Central memory CD8-positive, alpha-beta T cell (primary cell): ENCODE measurements at regions not wholly inside any gene's neighbourhood (a gene's known extent, or its start where the extent isn't known, plus 50 kb on each side); places are given as distances from the start of the nearest gene placed in this dataset.

Source experiments
- ATAC-seq: fragments of 150-1000 bp; cut with Tn5 transposase; replicated peaks from 2 replicates; pipeline ENCODE4 v1.10.0; 2022; ENCODE audit warnings: mild to moderate bottlenecking, moderate FRiP score, moderate number of reproducible peaks; ENCODE audit not compliant: poor library complexity, severe bottlenecking; ENCODE audit errors: extremely low read depth
- DNase-seq, 2 donors: peaks; one replicate each; pipeline ENCODE4 v3.0.0; 2021; ENCODE audit warnings: low spot score in 2 of 2
- H3K27ac Mint-ChIP-seq: one replicate; pipeline ENCODE4 v1.8.0; 2022; ENCODE audit warnings: low read depth, mild to moderate bottlenecking, moderate library complexity, mixed read lengths
- H3K27me3 Mint-ChIP-seq: one replicate; pipeline ENCODE4 v1.8.0; 2022; ENCODE audit warnings: mixed read lengths
- H3K36me3 Mint-ChIP-seq: one replicate; pipeline ENCODE4 v1.8.0; 2022; ENCODE audit warnings: mild to moderate bottlenecking, moderate library complexity, mixed read lengths; ENCODE audit not compliant: insufficient read depth
- H3K4me1 Mint-ChIP-seq: one replicate; pipeline ENCODE4 v1.8.0; 2022; ENCODE audit warnings: mixed read lengths
- H3K4me3 Mint-ChIP-seq: one replicate; pipeline ENCODE4 v1.8.0; 2022; ENCODE audit warnings: mild to moderate bottlenecking, moderate library complexity, mixed read lengths
- H3K9me3 Mint-ChIP-seq: one replicate; pipeline ENCODE4 v1.8.0; 2022; ENCODE audit warnings: mixed read lengths

DNA sequence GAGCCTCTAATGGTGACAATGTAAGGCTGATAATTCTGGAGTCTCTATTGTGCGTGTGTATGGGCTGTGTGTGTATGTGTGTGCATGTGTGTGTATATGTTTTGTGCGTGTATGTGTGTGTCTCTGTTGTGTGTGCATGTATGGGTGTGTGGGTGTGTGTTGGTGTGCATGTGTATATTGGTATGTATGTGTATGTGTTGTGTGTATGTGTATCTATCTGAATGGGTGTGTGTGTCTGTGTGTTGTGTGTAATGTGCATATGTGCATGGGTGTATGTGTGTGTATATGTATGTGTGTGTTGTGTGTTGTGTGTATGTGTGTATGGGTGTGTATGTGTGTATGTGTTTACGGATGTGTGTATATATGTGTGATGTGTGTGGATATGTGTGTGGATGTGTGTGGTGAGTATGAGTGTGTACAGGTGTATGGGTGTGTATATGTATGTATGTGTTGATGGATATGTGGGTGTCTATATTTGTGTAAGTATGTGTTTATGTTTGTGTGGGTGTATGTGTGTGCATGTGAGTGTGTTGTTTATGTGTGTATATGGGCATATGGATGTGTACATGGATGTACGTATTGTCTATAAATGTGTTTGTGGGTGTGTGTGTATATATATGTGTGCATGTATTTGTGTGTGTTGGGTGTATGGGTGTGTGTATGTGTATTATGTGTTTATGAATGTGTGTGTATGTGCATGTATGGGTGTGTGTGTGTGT is 366.7 kb downstream of the UQCRFS1 start:
- H3K36me3 Mint-ChIP-seq: peaks cover 1% of the 10 kb centered on the region
- no peak overlapping the region for H3K4me3 Mint-ChIP-seq
- H3K9me3 Mint-ChIP-seq: no peaks in the 10 kb centered on the region
- no peaks in the 10 kb centered on the region for H3K27me3 Mint-ChIP-seq
- H3K4me1 Mint-ChIP-seq: no peaks in the 10 kb centered on the region
- DNase-seq (no peak), ATAC-seq (no peak)
- H3K27ac Mint-ChIP-seq: no peak overlapping the region

DNA sequence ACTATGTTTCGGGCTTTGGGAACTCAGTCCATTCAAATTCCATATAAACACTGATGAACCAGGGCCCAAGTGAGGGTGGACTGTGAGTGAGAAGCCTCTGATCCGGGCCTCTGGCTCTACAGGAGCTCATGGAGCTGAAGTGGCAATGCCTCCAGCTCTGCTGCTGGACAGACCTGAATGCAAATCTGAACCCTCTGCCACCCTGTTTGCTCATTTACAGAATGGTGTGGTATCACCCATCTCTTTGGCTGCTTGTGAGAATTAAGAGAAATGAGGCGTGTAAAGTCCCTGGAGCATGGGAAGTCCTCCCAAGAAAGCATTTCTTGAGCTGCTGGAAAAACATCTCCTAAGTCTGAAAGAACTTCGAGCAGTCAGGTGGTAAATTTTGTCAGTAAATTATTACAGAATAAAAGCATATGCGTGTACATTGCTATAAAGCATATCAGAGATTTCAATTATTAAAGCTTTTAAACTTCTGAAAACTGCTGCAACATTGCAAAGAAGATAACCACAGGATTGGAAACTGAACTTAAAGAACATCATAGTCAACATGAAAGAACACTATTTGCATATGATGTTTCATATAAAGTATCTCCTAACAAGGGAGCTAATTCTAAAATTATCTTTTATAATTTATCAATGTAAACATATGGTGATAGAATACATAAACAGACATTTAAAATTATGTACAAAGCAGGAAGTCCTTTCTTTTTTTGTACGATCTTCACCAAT is 369.0 kb downstream of the UQCRFS1 start:
- no peaks in the 10 kb centered on the region for H3K27me3 Mint-ChIP-seq
- H3K9me3 Mint-ChIP-seq: no peaks in the 10 kb centered on the region
- DNase-seq (no peak), ATAC-seq (no peak)
- H3K4me3 Mint-ChIP-seq: no peak overlapping the region
- H3K4me1 Mint-ChIP-seq: no peaks in the 10 kb centered on the region
- no peaks in the 10 kb centered on the region for H3K36me3 Mint-ChIP-seq
- no peak overlapping the region for H3K27ac Mint-ChIP-seq

DNA sequence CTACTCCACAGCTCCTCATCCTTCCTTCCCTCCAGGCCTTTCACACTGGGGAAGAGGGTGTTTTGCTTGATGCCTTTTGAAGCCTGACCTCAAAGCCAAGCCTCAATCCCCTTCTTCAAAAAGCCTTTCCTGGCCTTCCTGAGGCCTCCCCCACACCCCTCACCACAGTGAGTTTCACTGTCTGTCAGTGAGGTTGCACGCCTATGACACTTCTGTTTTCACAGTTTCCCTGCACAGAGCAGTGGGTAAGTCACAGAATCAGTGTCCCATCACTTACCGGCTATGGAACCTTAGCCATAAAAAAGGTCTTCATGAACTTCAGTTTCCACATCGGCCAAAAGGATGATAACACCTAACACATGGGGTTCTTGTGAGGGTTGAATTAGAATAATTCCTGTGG is 371.4 kb downstream of the UQCRFS1 start:
- Mint-ChIP-seq H3K4me3 (no peak overlapping the region), H3K4me1 (no peaks in the 10 kb centered on the region), H3K27ac (no peak overlapping the region), H3K9me3 (no peaks in the 10 kb centered on the region), H3K27me3 (peaks cover 2% of the 10 kb centered on the region), H3K36me3 (no peaks in the 10 kb centered on the region)
- DNase-seq (no peak), ATAC-seq (no peak)

DNA sequence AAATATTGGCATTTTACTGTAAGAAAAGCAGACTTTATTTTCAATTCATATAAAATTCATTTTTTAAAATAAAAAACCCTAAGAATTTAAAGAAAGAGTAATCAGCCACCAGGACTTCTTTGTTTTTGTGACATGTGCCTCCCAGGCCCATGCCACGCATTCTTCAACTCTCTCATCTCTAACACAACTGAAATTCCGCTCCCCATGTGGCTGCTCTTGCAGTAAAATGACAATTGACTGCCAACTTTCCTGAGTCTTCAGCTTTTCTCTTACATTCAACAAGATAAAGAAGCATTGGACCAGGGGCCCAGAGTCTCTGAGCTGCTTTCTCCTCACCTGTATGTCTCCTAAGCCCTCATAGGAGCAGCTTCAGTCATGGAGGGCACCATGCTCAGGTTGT is 372.1 kb downstream of the UQCRFS1 start:
- no peaks in the 10 kb centered on the region for H3K9me3 Mint-ChIP-seq
- H3K27me3 Mint-ChIP-seq: peaks cover 8% of the 10 kb centered on the region
- no peak for ATAC-seq
- no peak overlapping the region for H3K4me3 Mint-ChIP-seq
- DNase-seq: no peak
- no peaks in the 10 kb centered on the region for H3K36me3 Mint-ChIP-seq
- H3K27ac Mint-ChIP-seq: no peak overlapping the region
- no peaks in the 10 kb centered on the region for H3K4me1 Mint-ChIP-seq

DNA sequence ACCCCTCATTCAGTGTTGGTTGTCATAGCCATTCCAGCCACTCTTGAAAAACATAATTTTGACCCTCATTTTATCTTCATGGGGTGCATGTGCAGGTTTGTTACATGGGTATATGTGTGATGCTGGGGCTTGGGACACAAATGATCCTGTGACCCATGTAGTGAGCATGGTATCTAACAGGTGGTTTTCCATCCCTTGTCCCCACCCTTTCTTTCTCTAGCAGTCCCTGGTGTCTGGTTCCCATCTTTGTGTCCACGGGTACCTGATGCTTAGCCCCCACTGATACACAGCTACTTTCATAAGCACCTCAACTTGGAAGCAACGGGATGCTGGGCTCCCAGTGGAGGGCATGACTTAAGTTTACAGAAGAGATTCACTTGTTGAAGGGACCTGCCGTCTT is 373.5 kb downstream of the UQCRFS1 start:
- Mint-ChIP-seq H3K27ac (no peak overlapping the region), H3K4me3 (no peak overlapping the region), H3K9me3 (no peaks in the 10 kb centered on the region), H3K36me3 (no peaks in the 10 kb centered on the region), H3K4me1 (no peaks in the 10 kb centered on the region), H3K27me3 (peaks cover 22% of the 10 kb centered on the region)
- ATAC-seq (no peak), DNase-seq (no peak)

DNA sequence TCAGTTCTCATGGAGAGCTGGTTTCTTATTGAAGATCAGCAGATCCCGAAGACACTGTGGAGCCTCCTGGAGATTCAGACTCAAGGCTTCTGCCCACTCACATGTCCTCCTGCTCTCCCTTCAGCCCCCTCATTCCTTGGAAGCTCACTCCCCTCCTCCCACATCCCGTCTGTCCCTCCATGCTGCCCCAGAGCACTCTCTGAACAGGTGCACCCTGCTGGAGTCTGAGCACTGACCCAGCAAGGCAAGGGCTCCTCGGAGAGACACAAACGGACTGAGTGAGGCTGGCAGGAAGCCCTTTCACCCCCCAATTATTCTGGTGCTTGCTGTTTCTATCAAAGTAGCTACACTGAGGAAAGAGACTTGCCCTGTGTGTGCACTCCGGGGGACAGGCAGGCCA is 374.0 kb downstream of the UQCRFS1 start:
- Mint-ChIP-seq H3K4me3 (no peak overlapping the region), H3K27me3 (peaks cover 28% of the 10 kb centered on the region), H3K36me3 (no peaks in the 10 kb centered on the region), H3K9me3 (no peaks in the 10 kb centered on the region), H3K4me1 (no peaks in the 10 kb centered on the region), H3K27ac (no peak overlapping the region)
- no peak for ATAC-seq
- DNase-seq: no peak

DNA sequence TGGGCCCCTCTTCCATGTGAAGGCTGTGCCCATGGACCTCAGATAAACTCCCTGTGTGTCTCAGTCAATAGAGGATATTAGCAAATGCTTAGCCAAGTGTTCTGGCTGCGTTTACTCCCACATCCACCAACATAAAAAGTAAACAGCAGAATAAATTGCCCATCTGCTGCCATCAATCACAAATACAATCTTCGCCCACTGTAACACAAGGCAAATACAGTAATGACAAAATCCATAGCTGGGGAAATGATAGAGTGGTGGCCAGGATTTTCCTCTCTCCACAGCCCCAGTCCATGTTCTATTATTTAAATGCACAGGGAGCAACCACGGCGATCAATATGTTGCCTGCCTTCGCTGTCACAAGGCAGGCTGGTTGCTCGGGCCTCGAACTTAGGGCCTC is 376.5 kb downstream of the UQCRFS1 start:
- Mint-ChIP-seq H3K4me3 (no peak overlapping the region), H3K36me3 (peaks cover 1% of the 10 kb centered on the region), H3K27ac (no peak overlapping the region), H3K4me1 (no peaks in the 10 kb centered on the region), H3K9me3 (no peaks in the 10 kb centered on the region), H3K27me3 (peaks cover 30% of the 10 kb centered on the region)
- DNase-seq (no peak), ATAC-seq (no peak)

DNA sequence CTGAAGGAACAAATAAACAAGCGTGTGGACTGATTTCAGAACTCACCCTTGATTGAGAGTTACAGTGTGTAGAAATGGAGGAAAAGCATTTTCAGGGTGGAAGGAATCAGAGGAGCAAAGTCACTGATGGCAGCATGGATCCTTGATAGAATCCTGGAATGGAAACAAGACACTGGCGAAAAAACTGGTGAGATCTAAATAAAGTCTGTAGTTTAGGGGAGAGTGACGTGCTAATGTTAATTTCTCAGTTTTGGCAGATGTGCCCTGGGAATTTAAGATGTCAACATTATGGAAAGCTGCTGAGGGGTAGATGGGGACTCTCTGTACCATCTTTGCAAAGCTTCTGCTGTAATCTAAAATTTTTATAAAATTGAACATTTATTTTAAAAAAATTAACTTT is 378.0 kb downstream of the UQCRFS1 start:
- no peak for DNase-seq
- Mint-ChIP-seq H3K4me3 (no peak overlapping the region), H3K4me1 (no peaks in the 10 kb centered on the region)

DNA sequence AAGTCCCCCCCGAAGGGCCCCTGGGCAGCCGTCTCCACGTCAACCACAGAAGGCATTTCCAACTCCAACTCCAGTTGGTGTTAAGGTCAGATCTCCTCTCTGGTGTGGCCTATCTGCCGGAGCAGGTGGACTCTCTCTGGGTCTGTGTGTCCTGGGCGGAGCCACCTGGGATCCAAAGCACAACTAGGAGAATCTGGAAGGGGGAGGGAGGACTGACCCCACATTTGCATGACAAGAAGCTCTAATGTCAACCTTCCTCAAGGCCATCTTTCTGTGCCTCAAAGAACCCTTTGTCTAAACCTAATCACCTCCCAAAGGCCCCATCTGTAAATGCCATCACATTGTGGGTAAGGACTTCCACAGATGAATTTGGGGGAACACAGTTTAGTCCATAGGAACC is 381.5 kb downstream of the UQCRFS1 start:
- Mint-ChIP-seq H3K4me3 (no peak overlapping the region), H3K27me3 (peaks cover 41% of the 10 kb centered on the region), H3K36me3 (peaks cover 1% of the 10 kb centered on the region), H3K27ac (no peak overlapping the region), H3K9me3 (peaks cover 6% of the 10 kb centered on the region), H3K4me1 (no peaks in the 10 kb centered on the region)
- DNase-seq: no peak
- no peak for ATAC-seq

More for the DNA sequence above, 378.0 kb downstream of the UQCRFS1 start:
- Mint-ChIP-seq H3K27me3 (peaks cover 30% of the 10 kb centered on the region), H3K9me3 (peaks cover 6% of the 10 kb centered on the region), H3K36me3 (peaks cover 1% of the 10 kb centered on the region), H3K27ac (no peak overlapping the region)
- no peak for ATAC-seq

DNA sequence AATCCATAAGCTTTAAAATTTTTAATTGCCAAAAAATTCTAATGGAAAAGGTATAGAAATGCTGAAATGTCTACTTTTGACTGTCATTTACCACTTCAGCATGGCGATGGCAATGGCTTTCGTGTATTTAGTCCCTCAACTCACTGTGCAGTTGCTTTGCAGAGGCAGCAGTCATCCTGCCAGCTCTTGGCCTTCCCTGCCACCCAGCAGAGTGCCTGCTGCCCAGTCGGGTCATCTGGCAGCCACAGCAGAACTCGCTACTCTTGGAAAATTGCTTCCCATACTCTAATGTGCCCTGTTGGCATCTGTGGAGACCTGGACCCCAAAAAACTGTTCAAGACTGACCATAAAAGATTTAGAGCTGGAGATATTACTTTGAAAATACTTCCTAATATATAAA is 383.2 kb downstream of the UQCRFS1 start:
- DNase-seq: no peak
- Mint-ChIP-seq H3K27ac (no peak overlapping the region), H3K9me3 (peaks cover 6% of the 10 kb centered on the region), H3K4me1 (no peaks in the 10 kb centered on the region), H3K4me3 (no peak overlapping the region), H3K36me3 (peaks cover 1% of the 10 kb centered on the region), H3K27me3 (peaks cover 24% of the 10 kb centered on the region)
- ATAC-seq: no peak

DNA sequence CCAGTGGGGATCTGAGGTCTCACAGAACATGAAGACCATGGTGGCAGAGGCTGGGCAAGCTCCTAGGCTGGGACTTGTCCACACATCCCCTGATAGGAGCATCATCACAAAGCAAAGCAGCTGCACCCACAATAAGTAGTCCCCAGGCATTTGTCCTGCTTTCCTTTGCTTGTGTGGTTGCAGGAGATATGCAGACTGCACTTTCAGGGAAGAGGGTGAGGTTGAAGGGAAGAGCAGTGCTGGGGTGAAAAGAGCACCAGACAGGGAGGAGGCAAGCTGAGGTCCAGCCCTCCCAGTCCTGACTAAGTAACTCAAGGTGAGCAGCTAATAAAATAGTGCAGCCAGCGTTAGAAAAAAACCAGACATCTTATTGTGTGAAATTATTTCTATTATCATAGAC is 383.6 kb downstream of the UQCRFS1 start:
- no peak overlapping the region for H3K4me3 Mint-ChIP-seq
- ATAC-seq (no peak), DNase-seq (no peak)
- peaks cover 6% of the 10 kb centered on the region for H3K9me3 Mint-ChIP-seq
- no peak overlapping the region for H3K27ac Mint-ChIP-seq
- peaks cover 1% of the 10 kb centered on the region for H3K36me3 Mint-ChIP-seq
- H3K4me1 Mint-ChIP-seq: no peaks in the 10 kb centered on the region
- peaks cover 23% of the 10 kb centered on the region for H3K27me3 Mint-ChIP-seq

DNA sequence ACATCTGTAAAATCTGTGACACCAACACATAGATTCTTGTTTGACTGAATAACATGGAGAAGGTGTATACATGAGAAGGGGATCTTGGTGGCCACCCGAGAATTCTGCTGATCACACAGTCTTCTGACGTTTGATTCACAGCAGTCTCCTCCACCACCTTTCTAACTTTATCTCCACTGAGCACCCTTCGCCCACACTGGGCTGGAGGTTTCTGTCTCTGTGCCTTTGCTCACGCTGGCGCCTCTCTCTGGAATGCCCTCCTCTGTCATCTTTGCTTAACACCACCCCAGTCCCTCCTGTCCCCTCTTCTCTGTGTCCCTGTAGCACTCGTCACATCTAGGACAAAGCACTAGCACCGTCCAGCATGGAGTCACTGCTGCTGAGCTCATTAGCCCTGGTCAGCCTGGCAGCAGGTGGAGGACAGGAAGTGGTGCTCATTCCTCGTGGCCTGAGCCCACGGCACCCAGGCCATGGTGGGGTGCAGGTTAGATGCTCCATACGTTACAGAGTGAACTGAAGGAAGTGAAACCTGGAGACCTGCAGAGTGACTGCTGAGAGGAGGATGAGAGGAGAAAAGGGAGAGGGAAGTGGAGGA is 384.6 kb downstream of the UQCRFS1 start:
- Mint-ChIP-seq H3K27me3 (peaks cover 25% of the 10 kb centered on the region), H3K36me3 (peaks cover 1% of the 10 kb centered on the region), H3K9me3 (peaks cover 6% of the 10 kb centered on the region), H3K4me1 (no peaks in the 10 kb centered on the region), H3K4me3 (no peak overlapping the region), H3K27ac (no peak overlapping the region)
- DNase-seq: no peak
- ATAC-seq: no peak

DNA sequence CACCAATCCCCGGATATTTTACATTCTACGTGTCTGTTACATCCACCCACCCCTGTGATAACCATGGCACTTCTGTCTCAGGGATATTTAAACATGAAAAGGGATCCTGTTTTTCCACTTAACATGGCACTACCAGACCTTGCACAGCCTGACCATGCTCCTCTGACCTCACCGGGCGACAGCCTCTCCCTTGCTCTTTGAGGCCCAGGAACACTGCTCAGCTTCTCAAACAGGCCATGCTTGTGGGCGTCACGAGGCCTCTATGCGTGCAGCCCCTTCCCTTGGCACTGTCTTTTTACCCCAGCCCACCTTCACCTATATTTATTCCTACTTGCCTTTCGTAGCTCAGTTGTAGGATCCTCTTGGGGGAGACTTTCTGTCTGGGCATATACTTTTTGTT is 385.6 kb downstream of the UQCRFS1 start:
- H3K9me3 Mint-ChIP-seq: peaks cover 6% of the 10 kb centered on the region
- H3K27me3 Mint-ChIP-seq: peaks cover 25% of the 10 kb centered on the region
- H3K4me1 Mint-ChIP-seq: no peaks in the 10 kb centered on the region
- ATAC-seq (no peak), DNase-seq (no peak)
- no peaks in the 10 kb centered on the region for H3K36me3 Mint-ChIP-seq
- no peak overlapping the region for H3K27ac Mint-ChIP-seq
- H3K4me3 Mint-ChIP-seq: no peak overlapping the region
